ENCODE measurements at regions not wholly inside any gene's neighbourhood (a gene's known extent, or its start where the extent isn't known, plus 50 kb on each side); places are given as distances from the start of the nearest gene placed in this dataset.

- TF ChIP-seq POLR2A (IDR thresholded peaks at IDR 0.05), result no peak
- TF ChIP-seq, protein P1, sequence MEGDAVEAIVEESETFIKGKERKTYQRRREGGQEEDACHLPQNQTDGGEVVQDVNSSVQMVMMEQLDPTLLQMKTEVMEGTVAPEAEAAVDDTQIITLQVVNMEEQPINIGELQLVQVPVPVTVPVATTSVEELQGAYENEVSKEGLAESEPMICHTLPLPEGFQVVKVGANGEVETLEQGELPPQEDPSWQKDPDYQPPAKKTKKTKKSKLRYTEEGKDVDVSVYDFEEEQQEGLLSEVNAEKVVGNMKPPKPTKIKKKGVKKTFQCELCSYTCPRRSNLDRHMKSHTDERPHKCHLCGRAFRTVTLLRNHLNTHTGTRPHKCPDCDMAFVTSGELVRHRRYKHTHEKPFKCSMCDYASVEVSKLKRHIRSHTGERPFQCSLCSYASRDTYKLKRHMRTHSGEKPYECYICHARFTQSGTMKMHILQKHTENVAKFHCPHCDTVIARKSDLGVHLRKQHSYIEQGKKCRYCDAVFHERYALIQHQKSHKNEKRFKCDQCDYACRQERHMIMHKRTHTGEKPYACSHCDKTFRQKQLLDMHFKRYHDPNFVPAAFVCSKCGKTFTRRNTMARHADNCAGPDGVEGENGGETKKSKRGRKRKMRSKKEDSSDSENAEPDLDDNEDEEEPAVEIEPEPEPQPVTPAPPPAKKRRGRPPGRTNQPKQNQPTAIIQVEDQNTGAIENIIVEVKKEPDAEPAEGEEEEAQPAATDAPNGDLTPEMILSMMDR (IDR thresholded peaks at IDR 0.05), result no peak
- no peak for TF ChIP-seq POLR2AphosphoS5 (IDR thresholded peaks at IDR 0.05)
- no peak for TF ChIP-seq EP300 (IDR thresholded peaks at IDR 0.05)
Observed at GRCh38 chr9:13501018-13501417, 221.5 kb upstream of the MPDZ start.

All from gastroesophageal sphincter (tissue), 3 donors.